GM19240 (cell line): ENCODE measurements at regions not wholly inside any gene's neighbourhood (a gene's known extent, or its start where the extent isn't known, plus 50 kb on each side); places are given as distances from the start of the nearest gene placed in this dataset.
"Not testable (repeated sequence)": the region's sequence is repeated elsewhere in the genome, so short reads cannot be mapped to it uniquely, and the experiment has no call there.

Source experiments
- DNase-seq: peaks from one replicate; pipeline ENCODE4 v3.0.0; 2011; ENCODE audit warnings: low spot score; ENCODE audit not compliant: insufficient read length

DNA sequence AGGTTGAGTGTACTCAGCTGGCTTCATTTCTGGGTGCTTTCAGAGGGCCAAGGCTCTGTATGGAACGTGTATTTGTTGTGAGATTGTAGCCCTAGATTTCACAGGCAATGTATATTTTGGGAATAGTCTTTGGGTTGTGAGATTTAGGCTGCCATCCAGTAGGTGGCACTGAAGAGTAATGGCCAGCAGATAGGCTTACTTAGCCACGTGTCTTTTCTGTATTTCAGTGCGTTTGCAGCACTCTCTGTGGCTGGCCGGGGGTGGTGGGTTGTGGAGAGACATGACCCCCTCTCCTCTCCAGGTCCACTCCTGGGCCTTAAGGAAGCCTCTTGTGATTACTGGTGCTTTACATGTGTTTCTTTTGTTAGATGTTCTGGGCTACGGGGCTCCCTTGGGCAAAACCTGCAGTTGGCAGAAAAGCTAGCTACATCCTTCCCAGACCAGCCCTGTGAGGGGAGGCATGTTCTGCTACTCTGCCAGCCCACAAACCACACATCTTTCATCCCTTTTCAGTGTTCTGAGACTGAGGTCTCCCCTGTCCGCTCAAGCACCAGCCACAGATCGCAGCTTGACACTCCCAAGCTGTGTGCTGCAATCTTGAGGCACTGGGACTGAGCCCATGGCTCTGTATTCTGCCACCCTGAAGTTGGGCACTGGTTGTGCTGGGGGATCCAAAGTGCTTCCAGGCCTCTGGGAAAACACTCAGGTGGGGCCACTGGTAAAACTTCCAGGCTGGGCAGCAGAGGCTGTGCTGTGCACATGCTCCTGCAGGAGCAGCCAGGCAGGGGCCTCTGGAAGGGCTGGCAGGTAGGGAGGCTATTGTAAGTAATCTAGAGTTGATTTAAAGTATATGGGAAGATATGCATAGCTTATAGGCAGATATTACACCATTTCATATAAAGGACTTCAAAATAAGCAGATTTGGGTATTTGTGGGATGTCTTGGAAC is 1096.8 kb upstream of the PCDH20 start:
- DNase-seq = no peak

GRCh38 chr13:62510906-62511655 is 1095.4 kb upstream of the PCDH20 start:
- DNase-seq = no peak

GRCh38 chr13:62502588-62502987 is 1086.9 kb upstream of the PCDH20 start:
- DNase-seq = no peak

- no peak for DNase-seq
Observed at GRCh38 chr13:62489731-62490130, 1074.1 kb upstream of the PCDH20 start.

DNA sequence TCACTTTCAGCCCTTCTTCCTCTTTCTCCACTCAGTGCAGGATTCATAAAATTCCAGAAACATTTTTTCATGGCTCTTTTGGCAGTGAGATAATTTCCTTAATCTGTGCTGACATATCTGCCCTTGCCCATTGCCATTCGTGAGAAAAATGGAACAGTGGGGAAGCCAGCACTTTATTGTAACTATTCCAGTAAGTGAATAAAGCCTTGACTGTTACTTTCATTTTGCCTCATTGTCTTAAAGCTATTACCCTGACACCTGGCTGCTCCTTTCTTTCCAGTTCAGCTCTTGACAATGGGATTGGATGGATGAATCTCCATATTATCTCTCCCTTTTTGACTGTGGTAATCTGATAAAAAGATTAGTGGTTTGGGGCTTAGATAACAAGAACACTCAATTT is 1068.1 kb upstream of the PCDH20 start:
- no peak for DNase-seq

GRCh38 chr13:62482351-62482750 is 1066.7 kb upstream of the PCDH20 start:
- DNase-seq = no peak

DNA sequence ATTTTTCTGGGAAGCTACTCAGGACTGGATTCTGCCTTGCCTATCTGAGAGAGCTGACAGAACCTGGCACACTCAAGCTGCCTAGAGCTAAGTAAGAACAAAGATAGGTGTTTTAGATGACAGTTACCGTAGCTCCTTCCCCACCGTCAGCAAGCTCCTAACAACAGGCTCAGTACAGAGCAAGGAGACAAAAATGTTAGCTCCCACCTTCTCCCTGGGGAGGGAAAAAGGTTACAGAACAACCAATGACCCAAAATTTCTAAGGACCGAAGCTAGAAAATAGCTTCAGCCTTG is 1058.2 kb upstream of the PCDH20 start:
- no peak for DNase-seq

- DNase-seq = no peak
Observed at GRCh38 chr13:62473190-62473943, 1057.7 kb upstream of the PCDH20 start.

DNA sequence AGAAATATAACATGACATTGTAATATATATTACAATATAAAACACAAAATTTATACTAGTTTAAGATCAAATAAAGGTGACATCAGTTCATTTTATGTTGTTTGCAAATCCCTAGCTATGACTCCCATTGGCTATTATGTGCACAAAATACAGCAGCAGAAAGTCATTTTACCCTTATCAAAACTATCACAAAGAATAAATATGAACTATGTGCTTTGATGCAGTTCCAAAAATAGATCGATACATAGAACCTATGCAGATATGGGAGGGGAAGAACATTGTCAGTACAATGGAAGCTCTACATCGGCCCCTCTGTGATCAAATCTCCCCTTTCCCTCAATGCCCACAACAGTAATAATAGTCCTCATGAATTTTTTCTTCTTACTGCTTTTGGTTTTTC is 1038.1 kb upstream of the PCDH20 start:
- no peak for DNase-seq

GRCh38 chr13:62450759-62451158 is 1035.1 kb upstream of the PCDH20 start:
- no peak for DNase-seq

DNA sequence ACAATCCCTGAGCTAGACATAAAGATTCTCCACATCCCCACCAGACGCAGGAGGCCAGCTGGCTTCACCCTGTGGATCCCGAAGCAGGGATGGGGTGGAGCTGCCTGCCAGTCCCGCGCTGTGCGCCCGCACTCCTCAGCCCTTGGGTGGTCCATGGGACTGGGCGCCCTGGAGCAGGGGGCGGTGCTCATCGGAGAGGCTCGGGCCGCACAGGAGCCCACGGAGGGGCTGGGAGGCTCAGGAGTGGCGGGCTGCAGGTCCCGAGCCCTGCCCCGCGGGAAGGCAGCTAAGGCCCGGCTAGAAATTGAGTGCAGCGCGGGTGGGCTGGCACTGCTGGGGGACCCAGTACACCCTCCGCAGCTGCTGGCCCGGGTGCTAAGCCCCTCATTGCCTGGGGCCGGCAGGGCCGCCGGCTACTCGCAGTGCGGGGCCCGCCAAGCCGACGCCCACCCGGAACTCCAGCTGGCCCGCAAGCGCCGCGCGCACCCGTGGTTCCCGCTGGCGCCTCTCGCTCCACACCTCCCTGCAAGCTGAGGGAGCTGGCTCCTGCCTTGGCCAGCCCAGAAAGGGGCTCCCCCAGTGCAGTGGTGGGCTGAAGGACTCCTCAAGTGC is 1032.2 kb upstream of the PCDH20 start:
- DNase-seq = not testable (repeated sequence)

- DNase-seq = no peak
Observed at GRCh38 chr13:62444805-62445204, 1029.2 kb upstream of the PCDH20 start.

- no peak for DNase-seq
Observed at GRCh38 chr13:62434081-62434480, 1018.4 kb upstream of the PCDH20 start.

DNA sequence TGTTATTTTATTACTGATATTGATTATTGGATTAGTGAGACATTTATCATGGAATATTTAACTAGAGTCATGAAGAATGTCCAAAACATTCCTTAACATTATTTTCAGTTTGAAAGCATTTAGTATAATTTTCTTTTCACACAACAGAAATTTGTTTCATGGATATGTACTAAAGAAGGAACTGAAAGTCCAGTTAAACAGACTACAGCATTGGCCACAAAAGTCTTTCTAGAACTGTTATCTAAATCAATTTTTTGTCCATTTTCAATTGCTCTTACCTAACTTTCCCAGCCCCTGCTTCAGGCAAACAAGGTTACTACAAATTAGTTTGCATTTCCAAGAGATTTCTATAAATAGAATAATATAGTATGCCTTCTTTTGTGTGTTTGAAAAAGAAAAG is 1018.0 kb upstream of the PCDH20 start:
- no peak for DNase-seq

GRCh38 chr13:62432906-62433305 is 1017.3 kb upstream of the PCDH20 start:
- DNase-seq = no peak

- DNase-seq = no peak
Observed at GRCh38 chr13:62432295-62432694, 1016.6 kb upstream of the PCDH20 start.

GRCh38 chr13:62431852-62432251 is 1016.2 kb upstream of the PCDH20 start:
- no peak for DNase-seq

GRCh38 chr13:62418872-62419271 is 1003.2 kb upstream of the PCDH20 start:
- no peak for DNase-seq

DNA sequence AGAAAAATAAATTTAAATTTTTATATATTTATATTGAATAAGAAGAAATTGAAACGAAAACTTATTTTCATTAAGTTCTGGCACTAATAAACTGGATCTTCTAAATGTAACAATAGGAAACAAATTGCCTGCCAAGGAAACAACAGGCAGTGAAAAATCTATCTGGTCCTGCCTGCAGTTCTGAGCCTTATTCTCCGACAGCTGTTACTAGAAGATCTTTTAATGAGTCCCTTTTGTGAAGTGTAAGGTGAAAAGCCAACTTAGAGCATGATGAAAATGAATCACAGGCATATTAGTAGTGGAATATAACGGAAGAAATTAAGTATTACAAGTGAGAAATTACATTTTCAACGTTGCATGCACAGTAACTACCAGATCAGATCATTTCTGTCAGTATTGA is 1002.7 kb upstream of the PCDH20 start:
- DNase-seq = no peak

DNA sequence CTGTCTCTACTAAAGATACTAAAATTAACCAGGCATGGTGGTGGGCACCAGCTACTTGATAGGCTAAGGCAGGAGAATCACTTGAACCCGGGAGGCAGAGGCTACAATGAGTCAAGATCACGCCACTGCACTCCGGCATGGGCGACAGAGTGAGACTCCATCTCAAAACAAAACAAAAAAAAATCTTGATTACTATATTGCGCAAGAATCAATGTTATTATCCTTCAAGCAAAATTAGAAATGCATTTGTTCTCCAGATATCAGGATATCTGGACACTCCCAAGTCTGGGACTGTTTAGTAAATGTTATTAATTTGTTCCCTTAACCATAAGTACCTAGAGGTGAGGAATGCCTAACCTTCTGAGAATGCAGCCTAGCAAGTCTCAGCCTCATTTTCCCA is 992.2 kb upstream of the PCDH20 start:
- no peak for DNase-seq

GRCh38 chr13:62388515-62388914 is 972.9 kb upstream of the PCDH20 start:
- no peak for DNase-seq

- DNase-seq = no peak
Observed at GRCh38 chr13:62387647-62388046, 972.0 kb upstream of the PCDH20 start.
